HL-60 (cell line): ENCODE measurements at regions not wholly inside any gene's neighbourhood (a gene's known extent, or its start where the extent isn't known, plus 50 kb on each side); places are given as distances from the start of the nearest gene placed in this dataset.

Source experiments
- DNase-seq, 2 experiments: peaks; one replicate each; pipeline ENCODE4 v3.0.0-alpha.2; 2010 to 2020; ENCODE audit warnings: low read depth in 1 of 2, low spot score in 1 of 2
- H3K27ac ChIP-seq: fragments of 250-450 bp; sonication (Bioruptor Pico); replicated peaks from 2 replicates; pipeline ENCODE4 v1.5.1; 2020; ENCODE audit warnings: mild to moderate bottlenecking, moderate library complexity
- H3K27me3 ChIP-seq: fragments of 250-450 bp; sonication (Bioruptor Pico); 2 replicates; pipeline ENCODE4 v1.5.1; 2021; ENCODE audit warnings: mild to moderate bottlenecking, moderate library complexity; ENCODE audit not compliant: insufficient read depth, poor library complexity, severe bottlenecking
- H3K4me3 ChIP-seq: replicated peaks from 2 replicates; pipeline ENCODE4 v1.5.1; 2011; ENCODE audit warnings: mild to moderate bottlenecking, control low read depth, low read length; ENCODE audit not compliant: insufficient read depth
- CTCF ChIP-seq: IDR thresholded peaks from one replicate; pipeline ENCODE4 v1.5.1; 2011; ENCODE audit warnings: low read length, control low read depth, inconsistent platforms; ENCODE audit not compliant: insufficient read depth
- GABPA ChIP-seq: IDR thresholded peaks from 2 replicates; pipeline ENCODE4 v1.6.1; 2012; ENCODE audit warnings: low read depth
- POLR2AphosphoS5 ChIP-seq: IDR thresholded peaks from 2 replicates; pipeline ENCODE4 v1.6.1; 2012; ENCODE audit warnings: low read depth
- REST ChIP-seq: IDR thresholded peaks from 2 replicates; pipeline ENCODE4 v1.6.1; 2012; ENCODE audit warnings: low read depth; ENCODE audit not compliant: insufficient replicate concordance
- SPI1 ChIP-seq: IDR thresholded peaks from 2 replicates; pipeline ENCODE4 v1.6.1; 2012; ENCODE audit warnings: low read depth, mild to moderate bottlenecking, borderline replicate concordance

GRCh38 chr12:114018669-114019068 is 52.5 kb upstream of the RBM19 start:
- Histone ChIP-seq H3K27ac (no peak overlapping the region), H3K4me3 (no peak overlapping the region), H3K27me3 (no peaks in the 10 kb centered on the region)
- no peak for DNase-seq
- TF ChIP-seq POLR2AphosphoS5 (no peak), SPI1 (no peak), CTCF (no peak), GABPA (no peak), REST (no peak)
